ENCODE measurements at regions not wholly inside any gene's neighbourhood (a gene's known extent, or its start where the extent isn't known, plus 50 kb on each side); places are given as distances from the start of the nearest gene placed in this dataset.

- no peak for TF ChIP-seq CTCF (IDR thresholded peaks at IDR 0.05; ENCODE audit: control insufficient read depth, extremely low read depth, insufficient read depth)
- no peak overlapping the region for H3K4me3 ChIP-seq (ENCODE audit: low read depth, low read length)
- no peak for DNase-seq (ENCODE audit: low read depth)
Observed at GRCh38 chr3:154507727-154508126, 77.7 kb upstream of the GPR149 start.

GRCh38 chr3:154496978-154497377 is 67.0 kb upstream of the GPR149 start:
- TF ChIP-seq CTCF (IDR thresholded peaks at IDR 0.05; ENCODE audit: control insufficient read depth, extremely low read depth, insufficient read depth), result no peak
- DNase-seq (ENCODE audit: low read depth), result no peak
- H3K4me3 ChIP-seq (ENCODE audit: low read depth, low read length), result no peak overlapping the region

- no peak overlapping the region for H3K4me3 ChIP-seq (ENCODE audit: low read depth, low read length)
- no peak for DNase-seq (ENCODE audit: low read depth)
- no peak for TF ChIP-seq CTCF (IDR thresholded peaks at IDR 0.05; ENCODE audit: control insufficient read depth, extremely low read depth, insufficient read depth)
Observed at GRCh38 chr3:154496540-154496939, 66.5 kb upstream of the GPR149 start.

- no peak for DNase-seq (ENCODE audit: low read depth)
- H3K4me3 ChIP-seq (ENCODE audit: low read depth, low read length), result no peak overlapping the region
- no peak for TF ChIP-seq CTCF (IDR thresholded peaks at IDR 0.05; ENCODE audit: control insufficient read depth, extremely low read depth, insufficient read depth)
Observed at GRCh38 chr3:154486949-154487348, 57.0 kb upstream of the GPR149 start.

GRCh38 chr3:154482507-154482906 is 52.5 kb upstream of the GPR149 start:
- H3K4me3 ChIP-seq (ENCODE audit: low read depth, low read length), result no peak overlapping the region
- DNase-seq (ENCODE audit: low read depth), result no peak
- no peak for TF ChIP-seq CTCF (IDR thresholded peaks at IDR 0.05; ENCODE audit: control insufficient read depth, extremely low read depth, insufficient read depth)

GRCh38 chr3:154480033-154480432 is 50.0 kb upstream of the GPR149 start:
- no peak for TF ChIP-seq CTCF (IDR thresholded peaks at IDR 0.05; ENCODE audit: control insufficient read depth, extremely low read depth, insufficient read depth)

More at GRCh38 chr3:154480033-154480432, 50.0 kb upstream of the GPR149 start:
- no peak for DNase-seq (ENCODE audit: low read depth)
- no peak overlapping the region for H3K4me3 ChIP-seq (ENCODE audit: low read depth, low read length)

All from LNCaP clone FGC (cell line).